Endothelial cell of umbilical vein (primary cell): ENCODE measurements at regions not wholly inside any gene's neighbourhood (a gene's known extent, or its start where the extent isn't known, plus 50 kb on each side); places are given as distances from the start of the nearest gene placed in this dataset.

Source experiments
- BruUV-seq: library from RNA; stranded (reverse); fragments of 400-500 nt; replicated peaks from 2 replicates; lab custom pipeline; 2021; lab: Mats Ljungman, UMichigan
- CTCF ChIA-PET: fragments of 300-600, 350-600 bp; sonication (Branson Sonifier 250); formaldehyde crosslinking; loops from one replicate; lab custom pipeline; 2021; ENCODE audit warnings: antibody characterized with exemption, inconsistent platforms; lab: Charles Lee
- POLR2A ChIA-PET: fragments of 300-600, 350-600 bp; sonication (Branson Sonifier 250); formaldehyde crosslinking; loops from one replicate; lab custom pipeline; 2021; ENCODE audit warnings: antibody characterized with exemption, inconsistent platforms; lab: Charles Lee
- DNase-seq: peaks from one replicate; pipeline ENCODE4 v3.0.0-alpha.2; 2011; ENCODE audit warnings: low read depth, low spot score
- FAIRE-seq: peaks from 2 replicates; lab custom pipeline; 2011; peaks lifted over from hg19 to GRCh38; lab: Jason Lieb, UNC
- H2AFZ ChIP-seq: 2 replicates; pipeline ENCODE4 v1.6.0; 2012; ENCODE audit warnings: low read depth, low read length, control low read depth, inconsistent platforms
- H3K27ac ChIP-seq: 2 replicates; pipeline ENCODE4 v1.5.1; 2011; ENCODE audit warnings: low read depth, mild to moderate bottlenecking, control low read depth, low read length, moderate library complexity; ENCODE audit not compliant: insufficient read depth
- H3K27me3 ChIP-seq, 2 experiments: 2 replicates each; pipeline versions ENCODE4 v1.6.0 to v1.6.1; 2011; ENCODE audit warnings: low read length in 2 of 2, mixed read lengths in 1 of 2; ENCODE audit not compliant: control insufficient read depth in 2 of 2, insufficient read depth in 2 of 2
- H3K36me3 ChIP-seq, 2 experiments: 2 replicates in 1 of 2; 3 replicates in 1 of 2; pipeline ENCODE4 v1.5.1; 2011; ENCODE audit warnings: low read length in 2 of 2, mild to moderate bottlenecking in 1 of 2, moderate library complexity in 1 of 2; ENCODE audit not compliant: control insufficient read depth in 2 of 2, insufficient read depth in 2 of 2; ENCODE audit errors: extremely low read depth in 1 of 2
- H3K4me1 ChIP-seq: 3 replicates; pipeline ENCODE4 v1.5.1; 2011; ENCODE audit warnings: mild to moderate bottlenecking, low read length; ENCODE audit not compliant: control insufficient read depth, insufficient read depth; ENCODE audit errors: extremely low read depth
- H3K4me2 ChIP-seq: 2 replicates; pipeline ENCODE4 v1.6.1; 2011; ENCODE audit warnings: low read length, control low read depth, mixed read lengths; ENCODE audit not compliant: insufficient read depth
- H3K4me3 ChIP-seq, 3 experiments: fragments of 200-600 bp in 1 of 3; sonication (generic), shearing (Covaris generic) in 1 of 3; replicated peaks in 1 of 3; 2 replicates each; pipeline ENCODE4 v1.5.1; 2011 to 2016; ENCODE audit warnings: control low read depth in 3 of 3, low read length in 3 of 3, mild to moderate bottlenecking in 2 of 3, inconsistent platforms in 1 of 3, low read depth in 1 of 3, moderate library complexity in 1 of 3; ENCODE audit not compliant: insufficient read depth in 1 of 3
- H3K79me2 ChIP-seq: 2 replicates; pipeline ENCODE4 v1.6.0; 2012; ENCODE audit warnings: low read length, inconsistent platforms; ENCODE audit not compliant: control insufficient read depth, insufficient read depth
- H3K9ac ChIP-seq: replicated peaks from 2 replicates; pipeline ENCODE3; 2011; ENCODE audit warnings: low read length, control low read depth; ENCODE audit not compliant: insufficient read depth; ENCODE audit errors: extremely low read depth
- H3K9me1 ChIP-seq: replicated peaks from 3 replicates; pipeline ENCODE4 v1.6.0; 2011; ENCODE audit warnings: mild to moderate bottlenecking, low read length; ENCODE audit not compliant: control insufficient read depth, insufficient read depth; ENCODE audit errors: extremely low read depth
- H3K9me3 ChIP-seq: replicated peaks from 2 replicates; pipeline ENCODE4 v1.5.1; 2012; ENCODE audit warnings: low read length, inconsistent platforms; ENCODE audit not compliant: control insufficient read depth, insufficient read depth
- H4K20me1 ChIP-seq: replicated peaks from 2 replicates; pipeline ENCODE3; 2011; ENCODE audit warnings: mild to moderate bottlenecking, low read length; ENCODE audit not compliant: control insufficient read depth, insufficient read depth; ENCODE audit errors: extremely low read depth
- EZH2 ChIP-seq: IDR thresholded peaks from 2 replicates; pipeline ENCODE4 v1.6.1; 2012; ENCODE audit warnings: borderline replicate concordance, low read depth, mild to moderate bottlenecking, moderate library complexity, low read length, inconsistent platforms; ENCODE audit not compliant: severe bottlenecking
- FOS ChIP-seq: IDR thresholded peaks from 2 replicates; pipeline ENCODE4 v1.6.1; 2011; ENCODE audit warnings: mild to moderate bottlenecking, low read length, moderate library complexity, borderline replicate concordance; ENCODE audit not compliant: insufficient read depth
- GATA2 ChIP-seq: IDR thresholded peaks from 2 replicates; pipeline ENCODE4 v1.7.0; 2011; ENCODE audit warnings: low read depth, mild to moderate bottlenecking, moderate library complexity, mixed read lengths, low read length; ENCODE audit not compliant: insufficient read length, insufficient read depth
- JUN ChIP-seq: IDR thresholded peaks from 2 replicates; pipeline ENCODE4 v1.6.1; 2011; ENCODE audit warnings: borderline replicate concordance, low read depth; ENCODE audit not compliant: insufficient read length, insufficient read depth
- MYC ChIP-seq: IDR thresholded peaks from one replicate; pipeline ENCODE4 v1.6.1; 2011; ENCODE audit warnings: mild to moderate bottlenecking, low read depth, low read length
- POLR2A ChIP-seq: IDR thresholded peaks from 2 replicates; pipeline ENCODE4 v1.6.1; 2012; ENCODE audit warnings: low read depth, mild to moderate bottlenecking, control low read depth, low read length
- POLR2AphosphoS5 ChIP-seq: IDR thresholded peaks from 2 replicates; pipeline ENCODE4 v1.6.1; 2012; ENCODE audit warnings: low read depth, mild to moderate bottlenecking, control low read depth, low read length, moderate library complexity; ENCODE audit not compliant: insufficient read depth
- dilution Hi-C: fragments of 300-500 bp; cut with MboI; formaldehyde crosslinking; loops from one replicate; pipeline ENCODE4 v1.15.0; 2019; ENCODE audit warnings: low sequenced_read_pairs; ENCODE audit not compliant: extremely low pct_ligation_motif_present
- intact Hi-C: fragments of 100-400 bp; cut with micrococcal nuclease; formaldehyde crosslinking; loops from one replicate; pipeline ENCODE4 v1.10.0; 2022
- TF ChIP-seq, protein P1 (sequence below): IDR thresholded peaks from 2 replicates; pipeline ENCODE4 v1.6.1; 2011; ENCODE audit not compliant: insufficient read depth, insufficient read length
- TF ChIP-seq, protein P2 (sequence below), 2 donors: IDR thresholded peaks; 1 replicate in 1 of 2; 2 replicates in 1 of 2; pipeline ENCODE4 v1.5.1; 2011; ENCODE audit warnings: low read length in 2 of 2, mild to moderate bottlenecking in 2 of 2, moderate library complexity in 2 of 2, control low read depth in 1 of 2, inconsistent platforms in 1 of 2, low read depth in 1 of 2; ENCODE audit not compliant: insufficient read depth in 1 of 2; ENCODE audit errors: extremely low read depth in 1 of 2

GRCh38 chr11:30788849-30789248 is 202.7 kb upstream of the MPPED2 start:
- Histone ChIP-seq H3K27ac (no peak overlapping the region), H3K9ac (no peak overlapping the region), H3K4me3 (no peak overlapping the region), H2AFZ (no peak overlapping the region), H3K4me2 (no peak overlapping the region), H3K79me2 (no peaks in the 10 kb centered on the region), H3K9me1 (no peaks in the 10 kb centered on the region), H3K27me3 (no peaks in the 10 kb centered on the region), H3K9me3 (no peaks in the 10 kb centered on the region), H3K36me3 (no peaks in the 10 kb centered on the region), H4K20me1 (no peaks in the 10 kb centered on the region), H3K4me1 (no peaks in the 10 kb centered on the region)
- dilution Hi-C loops, result no loop called here
- ChIA-PET POLR2A (no interaction called here), CTCF (no interaction called here)
- FAIRE-seq (no peak), DNase-seq (no peak)
- intact Hi-C loops, result no loop called here
- no TSS peak for BruUV-seq
- no peak for TF ChIP-seq JUN
- no peak for TF ChIP-seq MYC
- no peak for TF ChIP-seq POLR2A
- TF ChIP-seq, protein P1, sequence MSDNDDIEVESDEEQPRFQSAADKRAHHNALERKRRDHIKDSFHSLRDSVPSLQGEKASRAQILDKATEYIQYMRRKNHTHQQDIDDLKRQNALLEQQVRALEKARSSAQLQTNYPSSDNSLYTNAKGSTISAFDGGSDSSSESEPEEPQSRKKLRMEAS, result no peak
- TF ChIP-seq EZH2, result no peak
- TF ChIP-seq POLR2AphosphoS5, result no peak
- no peak for TF ChIP-seq GATA2
- TF ChIP-seq FOS, result no peak
- TF ChIP-seq, protein P2, sequence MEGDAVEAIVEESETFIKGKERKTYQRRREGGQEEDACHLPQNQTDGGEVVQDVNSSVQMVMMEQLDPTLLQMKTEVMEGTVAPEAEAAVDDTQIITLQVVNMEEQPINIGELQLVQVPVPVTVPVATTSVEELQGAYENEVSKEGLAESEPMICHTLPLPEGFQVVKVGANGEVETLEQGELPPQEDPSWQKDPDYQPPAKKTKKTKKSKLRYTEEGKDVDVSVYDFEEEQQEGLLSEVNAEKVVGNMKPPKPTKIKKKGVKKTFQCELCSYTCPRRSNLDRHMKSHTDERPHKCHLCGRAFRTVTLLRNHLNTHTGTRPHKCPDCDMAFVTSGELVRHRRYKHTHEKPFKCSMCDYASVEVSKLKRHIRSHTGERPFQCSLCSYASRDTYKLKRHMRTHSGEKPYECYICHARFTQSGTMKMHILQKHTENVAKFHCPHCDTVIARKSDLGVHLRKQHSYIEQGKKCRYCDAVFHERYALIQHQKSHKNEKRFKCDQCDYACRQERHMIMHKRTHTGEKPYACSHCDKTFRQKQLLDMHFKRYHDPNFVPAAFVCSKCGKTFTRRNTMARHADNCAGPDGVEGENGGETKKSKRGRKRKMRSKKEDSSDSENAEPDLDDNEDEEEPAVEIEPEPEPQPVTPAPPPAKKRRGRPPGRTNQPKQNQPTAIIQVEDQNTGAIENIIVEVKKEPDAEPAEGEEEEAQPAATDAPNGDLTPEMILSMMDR (IDR thresholded peaks at IDR 0.05; ENCODE audit: extremely low read depth in 1 of 2, insufficient read depth in 1 of 2, low read depth in 1 of 2, low read length in 2 of 2), result no peak
